HEK293T (cell line): ENCODE measurements at regions not wholly inside any gene's neighbourhood (a gene's known extent, or its start where the extent isn't known, plus 50 kb on each side); places are given as distances from the start of the nearest gene placed in this dataset.

ENCODE experiments used
- L3MBTL2 ChIP-seq: fragments of 450-650 bp; conservative IDR thresholded peaks from 2 replicates; pipeline ENCODE4 v1.6.1; 2016; ENCODE audit warnings: mild to moderate bottlenecking
- SP1 ChIP-seq: fragments of 450-650 bp; IDR thresholded peaks from 2 replicates; pipeline ENCODE4 v1.6.1; 2017

- TF ChIP-seq L3MBTL2 (no peak), SP1 (no peak)
Observed at GRCh38 chr10:44743535-44743934, 167.6 kb upstream of the TMEM72 start.
